Neural cell (in vitro differentiated cells): ENCODE measurements at regions not wholly inside any gene's neighbourhood (a gene's known extent, or its start where the extent isn't known, plus 50 kb on each side); places are given as distances from the start of the nearest gene placed in this dataset.

Experiments
- H2AFZ ChIP-seq: fragments of 200-600, 300-800 bp; sonication (generic), shearing (Covaris generic); 2 replicates; pipeline ENCODE4 v1.6.0; 2014; ENCODE audit warnings: low read depth, mild to moderate bottlenecking, antibody characterized with exemption, low read length, moderate library complexity
- H3F3A ChIP-seq: fragments of 200-600 bp; shearing (Covaris generic); 2 replicates; pipeline ENCODE4 v1.6.1; 2016; ENCODE audit warnings: mild to moderate bottlenecking, moderate library complexity, mixed read lengths, antibody characterized with exemption, low read length; ENCODE audit not compliant: insufficient read depth, poor library complexity, severe bottlenecking
- H3K27ac ChIP-seq: fragments of 200-600, 300-800 bp; sonication (generic), shearing (Covaris generic); 2 replicates; pipeline ENCODE4 v1.5.1; 2014; ENCODE audit warnings: mild to moderate bottlenecking, low read length, moderate library complexity
- H3K27me3 ChIP-seq: fragments of 300-800, 200-600 bp; sonication (generic), shearing (Covaris generic); 2 replicates; pipeline ENCODE4 v1.6.0; 2014; ENCODE audit warnings: mild to moderate bottlenecking, low read depth, low read length, moderate library complexity; ENCODE audit not compliant: insufficient read depth
- H3K36me3 ChIP-seq: fragments of 300-800, 200-600 bp; sonication (generic), shearing (Covaris generic); 2 replicates; pipeline ENCODE4 v1.5.1; 2014; ENCODE audit warnings: mild to moderate bottlenecking, antibody characterized with exemption, low read length, moderate library complexity; ENCODE audit not compliant: insufficient read depth
- H3K4me2 ChIP-seq: fragments of 300-800, 200-600 bp; sonication (generic), shearing (Covaris generic); 2 replicates; pipeline ENCODE4 v1.6.0; 2014; ENCODE audit warnings: mild to moderate bottlenecking, low read length
- H3K4me3 ChIP-seq: fragments of 300-800, 200-600 bp; sonication (generic), shearing (Covaris generic); 2 replicates; pipeline ENCODE4 v1.5.1; 2014; ENCODE audit warnings: mild to moderate bottlenecking, low read length, moderate library complexity
- H3K79me2 ChIP-seq: fragments of 200-600 bp; shearing (Covaris generic); replicated peaks from 2 replicates; pipeline ENCODE4 v1.6.0; 2014; ENCODE audit warnings: mild to moderate bottlenecking, low read length, moderate library complexity; ENCODE audit not compliant: insufficient read depth
- H3K9ac ChIP-seq: fragments of 300-800, 200-600 bp; sonication (generic), shearing (Covaris generic); 2 replicates; pipeline ENCODE4 v1.6.1; 2016; ENCODE audit warnings: mild to moderate bottlenecking, low read length, mixed read lengths
- H3K9me2 ChIP-seq: fragments of 200-600 bp; shearing (Covaris generic); 2 replicates; pipeline ENCODE4 v1.6.1; 2016; ENCODE audit warnings: mild to moderate bottlenecking, low read length, mixed read lengths; ENCODE audit not compliant: insufficient read depth
- H3K9me3 ChIP-seq: fragments of 200-600, 300-800 bp; sonication (generic), shearing (Covaris generic); 2 replicates; pipeline ENCODE4 v1.6.1; 2016; ENCODE audit warnings: mild to moderate bottlenecking, mixed run types, low read length, moderate library complexity, mixed read lengths
- H4K20me1 ChIP-seq: fragments of 200-600 bp; shearing (Covaris generic); 2 replicates; pipeline ENCODE4 v1.6.1; 2016; ENCODE audit warnings: mild to moderate bottlenecking, mixed run types; ENCODE audit not compliant: insufficient read depth
- CTCF ChIP-seq: fragments of 450-650 bp; IDR thresholded peaks from 2 replicates; pipeline ENCODE4 v1.5.1; 2014; ENCODE audit warnings: antibody characterized with exemption, mild to moderate bottlenecking, moderate library complexity; ENCODE audit not compliant: poor library complexity, severe bottlenecking
- EP300 ChIP-seq: fragments of 450-650 bp; conservative IDR thresholded peaks from 2 replicates; pipeline ENCODE4 v1.6.1; 2014; ENCODE audit warnings: antibody characterized with exemption, mild to moderate bottlenecking, moderate library complexity; ENCODE audit not compliant: poor library complexity, severe bottlenecking
- EZH2 ChIP-seq: fragments of 200-600, 300-800 bp; shearing (Covaris generic), sonication (generic); IDR thresholded peaks from 2 replicates; pipeline ENCODE4 v1.6.1; 2014; ENCODE audit warnings: antibody characterized with exemption, low read length, borderline replicate concordance, mild to moderate bottlenecking; ENCODE audit not compliant: insufficient read depth, poor library complexity, severe bottlenecking
- MXI1 ChIP-seq: fragments of 450-650 bp; conservative IDR thresholded peaks from 2 replicates; pipeline ENCODE4 v1.6.1; 2014; ENCODE audit warnings: antibody characterized with exemption, mild to moderate bottlenecking; ENCODE audit not compliant: poor library complexity, severe bottlenecking
- POLR2AphosphoS5 ChIP-seq: IDR thresholded peaks from 2 replicates; pipeline ENCODE4 v1.6.1; 2012
- RAD21 ChIP-seq: fragments of 450-650 bp; conservative IDR thresholded peaks from 2 replicates; pipeline ENCODE4 v1.6.1; 2014; ENCODE audit warnings: antibody characterized with exemption, mild to moderate bottlenecking, moderate library complexity
- REST ChIP-seq: IDR thresholded peaks from 2 replicates; pipeline ENCODE4 v1.6.1; 2012; ENCODE audit warnings: borderline replicate concordance
- SMC3 ChIP-seq: fragments of 450-650 bp; conservative IDR thresholded peaks from 2 replicates; pipeline ENCODE4 v1.6.1; 2014; ENCODE audit warnings: antibody characterized with exemption, mild to moderate bottlenecking, moderate library complexity; ENCODE audit not compliant: poor library complexity
- TAF1 ChIP-seq: IDR thresholded peaks from 2 replicates; pipeline ENCODE4 v1.6.1; 2012; ENCODE audit warnings: low read depth

- no peaks in the 10 kb centered on the region for H3K79me2 ChIP-seq
- no peaks in the 10 kb centered on the region for H3F3A ChIP-seq
- no peak overlapping the region for H3K9ac ChIP-seq
- H4K20me1 ChIP-seq, result no peaks in the 10 kb centered on the region
- H3K27me3 ChIP-seq, result no peaks in the 10 kb centered on the region
- TF ChIP-seq MXI1 (no peak), EZH2 (no peak), SMC3 (no peak), CTCF (no peak), POLR2AphosphoS5 (no peak), REST (no peak), RAD21 (no peak), TAF1 (no peak), EP300 (no peak)
- H2AFZ ChIP-seq, result no peak overlapping the region
- H3K27ac ChIP-seq, result no peak overlapping the region
- no peaks in the 10 kb centered on the region for H3K9me2 ChIP-seq
- no peaks in the 10 kb centered on the region for H3K36me3 ChIP-seq
- H3K4me3 ChIP-seq, result no peak overlapping the region
- no peak overlapping the region for H3K4me2 ChIP-seq
- H3K9me3 ChIP-seq, result no peaks in the 10 kb centered on the region
Observed at GRCh38 chr3:14311729-14312128, 90.7 kb upstream of the SLC6A6 start.

GRCh38 chr3:14312375-14312774 lies 90.0 kb upstream of the SLC6A6 start:
- Histone ChIP-seq H3K9ac (no peak overlapping the region), H3K9me3 (no peaks in the 10 kb centered on the region), H3K36me3 (no peaks in the 10 kb centered on the region), H3K4me2 (no peak overlapping the region), H3K27me3 (no peaks in the 10 kb centered on the region), H3F3A (no peaks in the 10 kb centered on the region), H3K4me3 (no peak overlapping the region), H3K27ac (no peak overlapping the region), H3K79me2 (no peaks in the 10 kb centered on the region), H3K9me2 (no peaks in the 10 kb centered on the region), H2AFZ (no peak overlapping the region), H4K20me1 (no peaks in the 10 kb centered on the region)
- TF ChIP-seq MXI1 (no peak), EZH2 (no peak), CTCF (no peak), POLR2AphosphoS5 (no peak), SMC3 (no peak), TAF1 (no peak), REST (no peak), RAD21 (no peak), EP300 (no peak)
